Endothelial cell of umbilical vein (primary cell): ENCODE measurements at regions not wholly inside any gene's neighbourhood (a gene's known extent, or its start where the extent isn't known, plus 50 kb on each side); places are given as distances from the start of the nearest gene placed in this dataset.

Experiments
- BruUV-seq: library from RNA; stranded (reverse); fragments of 400-500 nt; replicated peaks from 2 replicates; lab custom pipeline; 2021; lab: Mats Ljungman, UMichigan
- CTCF ChIA-PET: fragments of 300-600, 350-600 bp; sonication (Branson Sonifier 250); formaldehyde crosslinking; loops from one replicate; lab custom pipeline; 2021; ENCODE audit warnings: antibody characterized with exemption, inconsistent platforms; lab: Charles Lee
- POLR2A ChIA-PET: fragments of 300-600, 350-600 bp; sonication (Branson Sonifier 250); formaldehyde crosslinking; loops from one replicate; lab custom pipeline; 2021; ENCODE audit warnings: antibody characterized with exemption, inconsistent platforms; lab: Charles Lee
- DNase-seq: peaks from one replicate; pipeline ENCODE4 v3.0.0-alpha.2; 2011; ENCODE audit warnings: low read depth, low spot score
- FAIRE-seq: peaks from 2 replicates; lab custom pipeline; 2011; peaks lifted over from hg19 to GRCh38; lab: Jason Lieb, UNC
- H2AFZ ChIP-seq: 2 replicates; pipeline ENCODE4 v1.6.0; 2012; ENCODE audit warnings: low read depth, low read length, control low read depth, inconsistent platforms
- H3K27ac ChIP-seq: 2 replicates; pipeline ENCODE4 v1.5.1; 2011; ENCODE audit warnings: low read depth, mild to moderate bottlenecking, control low read depth, low read length, moderate library complexity; ENCODE audit not compliant: insufficient read depth
- H3K27me3 ChIP-seq, 2 experiments: 2 replicates each; pipeline versions ENCODE4 v1.6.0 to v1.6.1; 2011; ENCODE audit warnings: low read length in 2 of 2, mixed read lengths in 1 of 2; ENCODE audit not compliant: control insufficient read depth in 2 of 2, insufficient read depth in 2 of 2
- H3K36me3 ChIP-seq, 2 experiments: 2 replicates in 1 of 2; 3 replicates in 1 of 2; pipeline ENCODE4 v1.5.1; 2011; ENCODE audit warnings: low read length in 2 of 2, mild to moderate bottlenecking in 1 of 2, moderate library complexity in 1 of 2; ENCODE audit not compliant: control insufficient read depth in 2 of 2, insufficient read depth in 2 of 2; ENCODE audit errors: extremely low read depth in 1 of 2
- H3K4me1 ChIP-seq: 3 replicates; pipeline ENCODE4 v1.5.1; 2011; ENCODE audit warnings: mild to moderate bottlenecking, low read length; ENCODE audit not compliant: control insufficient read depth, insufficient read depth; ENCODE audit errors: extremely low read depth
- H3K4me2 ChIP-seq: 2 replicates; pipeline ENCODE4 v1.6.1; 2011; ENCODE audit warnings: low read length, control low read depth, mixed read lengths; ENCODE audit not compliant: insufficient read depth
- H3K4me3 ChIP-seq, 3 experiments: fragments of 200-600 bp in 1 of 3; sonication (generic), shearing (Covaris generic) in 1 of 3; replicated peaks in 1 of 3; 2 replicates each; pipeline ENCODE4 v1.5.1; 2011 to 2016; ENCODE audit warnings: control low read depth in 3 of 3, low read length in 3 of 3, mild to moderate bottlenecking in 2 of 3, inconsistent platforms in 1 of 3, low read depth in 1 of 3, moderate library complexity in 1 of 3; ENCODE audit not compliant: insufficient read depth in 1 of 3
- H3K79me2 ChIP-seq: 2 replicates; pipeline ENCODE4 v1.6.0; 2012; ENCODE audit warnings: low read length, inconsistent platforms; ENCODE audit not compliant: control insufficient read depth, insufficient read depth
- H3K9ac ChIP-seq: replicated peaks from 2 replicates; pipeline ENCODE3; 2011; ENCODE audit warnings: low read length, control low read depth; ENCODE audit not compliant: insufficient read depth; ENCODE audit errors: extremely low read depth
- H3K9me1 ChIP-seq: replicated peaks from 3 replicates; pipeline ENCODE4 v1.6.0; 2011; ENCODE audit warnings: mild to moderate bottlenecking, low read length; ENCODE audit not compliant: control insufficient read depth, insufficient read depth; ENCODE audit errors: extremely low read depth
- H3K9me3 ChIP-seq: replicated peaks from 2 replicates; pipeline ENCODE4 v1.5.1; 2012; ENCODE audit warnings: low read length, inconsistent platforms; ENCODE audit not compliant: control insufficient read depth, insufficient read depth
- H4K20me1 ChIP-seq: replicated peaks from 2 replicates; pipeline ENCODE3; 2011; ENCODE audit warnings: mild to moderate bottlenecking, low read length; ENCODE audit not compliant: control insufficient read depth, insufficient read depth; ENCODE audit errors: extremely low read depth
- EZH2 ChIP-seq: IDR thresholded peaks from 2 replicates; pipeline ENCODE4 v1.6.1; 2012; ENCODE audit warnings: borderline replicate concordance, low read depth, mild to moderate bottlenecking, moderate library complexity, low read length, inconsistent platforms; ENCODE audit not compliant: severe bottlenecking
- FOS ChIP-seq: IDR thresholded peaks from 2 replicates; pipeline ENCODE4 v1.6.1; 2011; ENCODE audit warnings: mild to moderate bottlenecking, low read length, moderate library complexity, borderline replicate concordance; ENCODE audit not compliant: insufficient read depth
- GATA2 ChIP-seq: IDR thresholded peaks from 2 replicates; pipeline ENCODE4 v1.7.0; 2011; ENCODE audit warnings: low read depth, mild to moderate bottlenecking, moderate library complexity, mixed read lengths, low read length; ENCODE audit not compliant: insufficient read length, insufficient read depth
- JUN ChIP-seq: IDR thresholded peaks from 2 replicates; pipeline ENCODE4 v1.6.1; 2011; ENCODE audit warnings: borderline replicate concordance, low read depth; ENCODE audit not compliant: insufficient read length, insufficient read depth
- MYC ChIP-seq: IDR thresholded peaks from one replicate; pipeline ENCODE4 v1.6.1; 2011; ENCODE audit warnings: mild to moderate bottlenecking, low read depth, low read length
- POLR2A ChIP-seq: IDR thresholded peaks from 2 replicates; pipeline ENCODE4 v1.6.1; 2012; ENCODE audit warnings: low read depth, mild to moderate bottlenecking, control low read depth, low read length
- POLR2AphosphoS5 ChIP-seq: IDR thresholded peaks from 2 replicates; pipeline ENCODE4 v1.6.1; 2012; ENCODE audit warnings: low read depth, mild to moderate bottlenecking, control low read depth, low read length, moderate library complexity; ENCODE audit not compliant: insufficient read depth
- dilution Hi-C: fragments of 300-500 bp; cut with MboI; formaldehyde crosslinking; loops from one replicate; pipeline ENCODE4 v1.15.0; 2019; ENCODE audit warnings: low sequenced_read_pairs; ENCODE audit not compliant: extremely low pct_ligation_motif_present
- intact Hi-C: fragments of 100-400 bp; cut with micrococcal nuclease; formaldehyde crosslinking; loops from one replicate; pipeline ENCODE4 v1.10.0; 2022
- TF ChIP-seq, protein P1 (sequence below), 2 donors: IDR thresholded peaks; 1 replicate in 1 of 2; 2 replicates in 1 of 2; pipeline ENCODE4 v1.5.1; 2011; ENCODE audit warnings: low read length in 2 of 2, mild to moderate bottlenecking in 2 of 2, moderate library complexity in 2 of 2, control low read depth in 1 of 2, inconsistent platforms in 1 of 2, low read depth in 1 of 2; ENCODE audit not compliant: insufficient read depth in 1 of 2; ENCODE audit errors: extremely low read depth in 1 of 2
- TF ChIP-seq, protein P2 (sequence below): IDR thresholded peaks from 2 replicates; pipeline ENCODE4 v1.6.1; 2011; ENCODE audit not compliant: insufficient read depth, insufficient read length

- no peak for FAIRE-seq
- dilution Hi-C loops: no loop called here
- no peak for TF ChIP-seq EZH2
- TF ChIP-seq, protein P1, sequence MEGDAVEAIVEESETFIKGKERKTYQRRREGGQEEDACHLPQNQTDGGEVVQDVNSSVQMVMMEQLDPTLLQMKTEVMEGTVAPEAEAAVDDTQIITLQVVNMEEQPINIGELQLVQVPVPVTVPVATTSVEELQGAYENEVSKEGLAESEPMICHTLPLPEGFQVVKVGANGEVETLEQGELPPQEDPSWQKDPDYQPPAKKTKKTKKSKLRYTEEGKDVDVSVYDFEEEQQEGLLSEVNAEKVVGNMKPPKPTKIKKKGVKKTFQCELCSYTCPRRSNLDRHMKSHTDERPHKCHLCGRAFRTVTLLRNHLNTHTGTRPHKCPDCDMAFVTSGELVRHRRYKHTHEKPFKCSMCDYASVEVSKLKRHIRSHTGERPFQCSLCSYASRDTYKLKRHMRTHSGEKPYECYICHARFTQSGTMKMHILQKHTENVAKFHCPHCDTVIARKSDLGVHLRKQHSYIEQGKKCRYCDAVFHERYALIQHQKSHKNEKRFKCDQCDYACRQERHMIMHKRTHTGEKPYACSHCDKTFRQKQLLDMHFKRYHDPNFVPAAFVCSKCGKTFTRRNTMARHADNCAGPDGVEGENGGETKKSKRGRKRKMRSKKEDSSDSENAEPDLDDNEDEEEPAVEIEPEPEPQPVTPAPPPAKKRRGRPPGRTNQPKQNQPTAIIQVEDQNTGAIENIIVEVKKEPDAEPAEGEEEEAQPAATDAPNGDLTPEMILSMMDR (IDR thresholded peaks at IDR 0.05; ENCODE audit: extremely low read depth in 1 of 2, insufficient read depth in 1 of 2, low read depth in 1 of 2, low read length in 2 of 2): no peak
- TF ChIP-seq JUN: no peak
- no peak for TF ChIP-seq MYC
- TF ChIP-seq, protein P2, sequence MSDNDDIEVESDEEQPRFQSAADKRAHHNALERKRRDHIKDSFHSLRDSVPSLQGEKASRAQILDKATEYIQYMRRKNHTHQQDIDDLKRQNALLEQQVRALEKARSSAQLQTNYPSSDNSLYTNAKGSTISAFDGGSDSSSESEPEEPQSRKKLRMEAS: no peak
- TF ChIP-seq GATA2: no peak
- no peak for TF ChIP-seq POLR2A
- TF ChIP-seq POLR2AphosphoS5: no peak
- TF ChIP-seq FOS: no peak
Measured at GRCh38 chr16:58938811-58939210, 204.7 kb upstream of the GOT2 start.

More at GRCh38 chr16:58938811-58939210, 204.7 kb upstream of the GOT2 start:
- ChIA-PET CTCF (no interaction called here), POLR2A (no interaction called here)
- Histone ChIP-seq H3K79me2 (no peaks in the 10 kb centered on the region), H3K4me1 (no peaks in the 10 kb centered on the region), H3K4me3 (no peak overlapping the region), H3K27me3 (no peaks in the 10 kb centered on the region), H3K27ac (no peak overlapping the region), H4K20me1 (no peaks in the 10 kb centered on the region), H3K9ac (no peak overlapping the region), H3K9me3 (no peaks in the 10 kb centered on the region), H3K9me1 (no peaks in the 10 kb centered on the region), H3K4me2 (no peak overlapping the region), H2AFZ (no peak overlapping the region), H3K36me3 (no peaks in the 10 kb centered on the region)
- no peak for DNase-seq
- BruUV-seq: no TSS peak
- intact Hi-C loops: no loop called here
